ENCODE measurements at regions not wholly inside any gene's neighbourhood (a gene's known extent, or its start where the extent isn't known, plus 50 kb on each side); places are given as distances from the start of the nearest gene placed in this dataset.
"Not testable (repeated sequence)": the region's sequence is repeated elsewhere in the genome, so short reads cannot be mapped to it uniquely, and the experiment has no call there.

DNA sequence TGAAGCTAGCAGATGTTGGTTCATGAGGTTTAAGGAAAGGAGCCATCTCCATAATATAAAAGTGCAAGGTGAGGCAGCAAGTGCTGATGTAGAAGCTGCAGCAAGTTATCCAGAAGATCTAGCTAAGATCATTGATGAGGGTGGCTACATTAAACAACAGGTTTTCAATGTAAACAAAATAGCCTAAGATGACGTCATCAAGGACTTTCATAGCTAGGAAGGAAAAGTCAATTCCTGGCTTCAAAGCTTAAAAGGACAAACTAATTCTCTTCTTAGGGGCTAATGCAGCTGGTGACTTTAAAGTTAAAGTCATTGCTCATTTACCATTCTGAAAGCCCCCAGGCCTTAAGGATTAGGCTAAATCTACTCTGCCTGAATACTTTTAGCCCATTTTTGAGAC, 141.9 kb downstream of the MID1IP1 start:
- no peak for FAIRE-seq

- FAIRE-seq: no peak
Observed at GRCh38 chrX:38948046-38948445, 146.8 kb downstream of the MID1IP1 start.

- FAIRE-seq: no peak
Observed at GRCh38 chrX:38954520-38954919, 153.3 kb downstream of the MID1IP1 start.

GRCh38 chrX:38959736-38960135, 158.5 kb downstream of the MID1IP1 start:
- no peak for FAIRE-seq

GRCh38 chrX:38960137-38960536, 158.9 kb downstream of the MID1IP1 start:
- FAIRE-seq: no peak

- FAIRE-seq: peak; percentile 78
Observed at GRCh38 chrX:38961936-38962335, 160.7 kb downstream of the MID1IP1 start.

- not testable (repeated sequence) for FAIRE-seq
Observed at GRCh38 chrX:38963244-38963643, 162.0 kb downstream of the MID1IP1 start.

DNA sequence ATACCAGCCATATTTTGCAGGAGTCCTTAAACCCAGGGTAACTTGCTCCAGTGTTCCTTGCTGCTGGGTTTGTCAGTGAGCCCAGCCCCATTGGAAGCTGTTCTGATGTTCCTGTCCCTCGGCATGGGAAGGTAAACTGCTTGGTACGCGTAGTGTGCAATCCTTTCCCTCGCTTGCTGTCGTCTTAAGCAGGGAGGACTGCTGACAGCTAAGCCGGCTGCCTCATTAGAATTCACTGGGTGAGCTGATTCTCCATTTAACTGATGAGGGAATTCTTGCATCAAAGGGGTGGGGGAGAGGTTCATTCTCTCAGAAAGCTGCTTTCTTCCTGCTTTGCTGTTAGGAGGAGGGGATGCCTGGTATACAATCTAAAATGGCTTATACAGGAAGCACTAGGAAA, 164.6 kb downstream of the MID1IP1 start:
- no peak for FAIRE-seq

DNA sequence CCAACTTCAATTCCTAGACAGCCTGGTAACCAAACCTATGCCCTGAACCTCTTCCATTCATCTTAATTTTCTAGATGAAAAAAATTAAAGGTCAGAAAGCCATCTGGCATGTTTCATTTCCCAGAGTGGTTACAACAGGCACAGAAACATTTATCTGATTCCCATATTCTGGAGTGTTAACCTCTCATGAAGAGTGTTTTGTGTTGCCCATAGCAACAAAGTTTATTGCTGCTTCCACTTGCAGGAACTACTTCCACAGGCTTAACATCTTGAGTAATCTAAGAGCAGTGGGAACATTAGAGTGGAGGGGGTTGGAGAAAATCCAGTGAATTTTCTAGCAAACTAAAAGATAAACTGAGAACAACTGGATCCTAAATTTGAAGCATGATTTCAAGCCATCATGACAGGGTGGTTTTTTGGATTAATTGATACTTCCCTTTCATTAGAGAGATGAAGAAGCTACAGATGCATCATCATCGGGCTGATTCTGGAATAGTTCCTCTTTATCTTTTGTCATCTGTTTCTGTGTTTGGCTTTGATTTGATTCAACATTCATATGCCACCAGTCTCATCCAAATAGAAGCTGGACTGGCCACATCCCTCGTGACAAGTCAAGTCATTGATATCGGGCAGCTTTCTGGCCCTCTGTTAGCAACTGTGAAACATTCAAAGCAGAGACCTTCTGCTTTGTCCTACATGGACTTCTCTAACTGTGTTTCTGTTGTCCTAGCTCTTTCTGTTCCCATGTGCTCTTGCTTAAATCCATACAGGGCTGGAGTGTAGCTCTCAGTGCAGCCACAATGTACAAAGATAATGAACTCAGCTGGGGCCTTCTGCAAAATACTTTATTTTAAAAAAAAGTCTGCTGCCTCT, 167.3 kb downstream of the MID1IP1 start:
- FAIRE-seq: peak; percentile 85

GRCh38 chrX:38970074-38970473, 168.8 kb downstream of the MID1IP1 start:
- FAIRE-seq: no peak

DNA sequence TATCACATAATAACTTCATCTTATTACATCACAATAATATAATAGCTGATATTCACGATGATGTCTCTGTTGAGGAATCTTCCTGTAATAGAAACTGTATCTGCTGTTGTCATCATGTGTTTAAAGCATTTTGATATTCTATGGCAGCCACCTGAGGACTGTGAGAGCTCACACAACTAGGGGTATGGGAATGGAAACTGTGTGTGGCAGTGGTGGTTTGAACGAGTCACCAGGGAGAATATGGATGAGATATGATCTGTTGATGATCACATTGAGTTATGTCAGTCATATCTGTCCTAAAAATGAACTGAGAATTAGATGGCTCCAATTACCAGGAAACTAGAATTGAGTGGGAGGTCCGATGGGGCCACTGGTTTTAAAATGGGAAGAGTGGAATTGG, 169.6 kb downstream of the MID1IP1 start:
- no peak for FAIRE-seq

DNA sequence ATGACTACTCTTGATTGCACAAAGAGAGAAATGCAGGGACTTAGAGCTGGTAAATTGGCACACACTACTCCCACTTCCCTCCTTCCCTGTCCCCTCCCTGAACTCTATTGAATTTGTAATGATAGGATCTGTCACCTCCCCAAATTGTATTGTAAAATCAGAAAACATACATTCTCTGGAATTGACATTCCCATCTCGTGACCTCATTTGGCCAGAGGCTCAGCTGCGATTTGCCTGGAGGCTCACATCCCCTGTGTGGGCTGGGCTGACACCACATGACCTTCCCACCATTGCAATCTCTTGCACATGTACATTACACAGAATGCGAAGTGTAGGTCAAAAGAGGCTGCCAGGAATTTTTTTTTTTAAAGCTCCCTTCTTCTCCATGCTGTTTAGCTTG, 172.1 kb downstream of the MID1IP1 start:
- FAIRE-seq: no peak

DNA sequence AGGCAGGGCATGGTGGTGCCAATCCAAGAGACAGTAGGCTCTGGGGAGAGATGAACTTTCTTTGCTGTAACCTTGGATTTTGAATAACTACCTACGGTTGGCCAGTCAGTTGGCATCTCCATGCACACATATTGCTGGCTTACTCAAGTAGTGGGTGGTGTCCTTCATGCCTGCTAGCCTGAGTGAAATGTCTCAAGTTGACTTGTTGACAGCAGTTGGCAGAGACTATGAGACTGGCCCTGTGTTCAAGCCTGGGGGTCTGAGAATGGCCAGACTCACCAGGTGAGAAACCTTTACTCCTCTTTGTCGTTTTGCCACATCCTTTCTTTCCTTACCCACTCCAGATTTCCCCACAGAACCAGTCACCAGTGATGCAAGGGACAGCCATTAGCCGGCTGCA, 173.3 kb downstream of the MID1IP1 start:
- no peak for FAIRE-seq

DNA sequence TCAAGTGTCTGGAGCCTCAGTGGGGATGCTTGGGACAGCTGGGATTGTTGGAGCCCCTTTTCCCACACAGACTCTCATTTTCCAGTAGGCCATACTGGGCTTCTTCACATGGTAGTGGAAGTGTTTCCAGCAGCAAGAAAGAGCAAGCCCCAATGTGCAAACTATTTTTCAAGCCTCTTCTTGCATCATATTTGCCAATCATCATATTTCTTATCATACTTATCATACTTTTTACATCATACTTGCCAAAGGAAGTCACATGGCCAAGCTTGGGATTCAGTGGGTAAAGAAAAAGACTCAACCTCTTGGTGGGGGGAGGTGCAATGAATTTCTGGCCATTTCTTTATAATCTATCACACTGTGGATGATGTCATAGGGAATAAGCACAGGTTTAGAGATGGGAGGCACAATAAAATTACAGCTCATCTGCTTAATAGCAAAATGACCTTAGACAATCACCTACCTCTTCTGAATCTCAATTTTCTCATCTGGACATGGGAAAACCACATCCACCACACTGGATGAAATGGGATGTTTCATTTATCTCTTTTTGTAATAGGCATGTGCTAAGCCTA, 174.2 kb downstream of the MID1IP1 start:
- FAIRE-seq: peak; percentile 58

GRCh38 chrX:38982370-38982769, 181.1 kb downstream of the MID1IP1 start:
- FAIRE-seq: no peak

DNA sequence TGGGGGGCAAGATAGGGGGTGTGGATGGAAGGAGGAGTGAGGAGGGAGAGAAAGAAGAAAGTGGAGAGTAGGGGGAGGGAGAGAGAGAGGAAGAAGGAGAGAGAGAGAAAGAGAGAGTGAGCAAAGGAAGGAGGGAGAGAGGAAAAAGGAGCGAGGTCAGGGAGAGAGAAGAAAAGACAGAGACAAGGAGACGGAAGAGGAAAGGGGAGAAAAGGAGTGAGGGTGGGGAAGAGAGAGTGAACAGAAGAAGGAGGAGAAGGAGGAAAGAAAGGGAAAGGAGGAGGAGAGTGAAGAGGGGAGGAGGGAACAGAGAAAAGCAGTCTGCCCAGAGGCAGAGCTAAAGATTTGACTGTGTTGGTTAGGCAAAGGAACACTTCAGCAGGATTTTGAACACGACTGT, 181.6 kb downstream of the MID1IP1 start:
- no peak for FAIRE-seq

- peak; percentile 84 for FAIRE-seq
Observed at GRCh38 chrX:38985375-38985774, 184.1 kb downstream of the MID1IP1 start.

- no peak for FAIRE-seq
Observed at GRCh38 chrX:38985945-38986344, 184.7 kb downstream of the MID1IP1 start.

GRCh38 chrX:38986586-38986985, 185.3 kb downstream of the MID1IP1 start:
- FAIRE-seq: no peak

DNA sequence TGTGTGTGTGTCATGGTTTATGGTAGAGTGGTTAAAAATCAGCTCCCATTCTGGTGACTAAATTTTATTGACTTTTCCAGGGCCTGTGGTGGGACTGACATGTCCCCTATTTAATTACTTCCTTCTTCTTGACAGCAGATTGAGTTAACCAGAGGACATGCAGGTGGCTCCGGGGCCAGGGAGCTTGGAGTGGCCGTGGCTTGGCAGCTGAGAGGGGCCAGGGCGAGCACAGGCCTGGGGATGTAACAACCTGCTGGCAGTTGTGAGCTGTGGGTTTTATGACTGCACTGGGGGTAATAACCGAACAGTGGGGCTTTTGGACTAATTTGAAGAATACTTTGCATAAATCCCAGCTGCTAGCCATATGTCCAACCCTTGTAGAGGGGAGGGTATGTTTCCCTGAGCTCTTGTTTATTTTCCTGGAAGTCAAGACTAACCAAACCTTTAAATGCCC, 186.0 kb downstream of the MID1IP1 start:
- no peak for FAIRE-seq

DNA sequence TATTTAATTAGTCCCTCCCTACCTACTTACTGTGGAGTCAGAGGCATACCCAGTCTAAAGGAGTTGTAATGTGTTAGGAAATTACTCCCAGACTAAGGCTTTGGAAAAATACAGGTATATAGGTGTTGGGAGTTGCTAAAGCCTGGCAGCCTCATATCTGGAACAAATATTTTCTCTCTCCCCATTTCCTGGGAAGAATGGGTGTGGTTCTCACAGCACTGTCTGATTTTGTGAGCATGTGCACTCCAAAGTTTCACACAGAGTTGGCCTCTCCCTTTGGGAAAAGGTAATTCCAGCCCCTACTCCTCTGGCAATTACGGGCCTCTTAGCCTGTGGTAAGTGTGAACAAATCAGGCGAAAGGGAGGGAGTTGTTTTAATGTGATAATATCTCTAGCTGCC, 187.0 kb downstream of the MID1IP1 start:
- peak; percentile 60 for FAIRE-seq

DNA sequence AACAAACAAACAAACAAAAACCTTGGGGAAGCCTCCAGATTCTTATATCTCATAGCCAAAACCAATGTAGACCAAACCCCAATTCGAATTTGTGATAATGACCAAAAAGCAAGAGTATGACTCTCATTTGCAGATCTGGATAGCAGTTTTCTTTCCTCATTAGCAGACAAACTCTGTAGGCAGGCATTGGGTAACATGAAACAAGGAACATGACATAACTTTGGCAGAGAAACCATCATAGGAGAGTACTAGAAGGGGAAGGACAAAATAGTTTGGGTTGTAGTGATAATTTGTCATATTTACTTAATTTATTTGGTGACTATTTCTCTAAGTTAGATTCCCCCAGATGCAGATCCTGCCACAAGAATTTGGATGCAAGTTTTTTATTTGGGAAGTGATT, 187.8 kb downstream of the MID1IP1 start:
- FAIRE-seq: peak; percentile 21

DNA sequence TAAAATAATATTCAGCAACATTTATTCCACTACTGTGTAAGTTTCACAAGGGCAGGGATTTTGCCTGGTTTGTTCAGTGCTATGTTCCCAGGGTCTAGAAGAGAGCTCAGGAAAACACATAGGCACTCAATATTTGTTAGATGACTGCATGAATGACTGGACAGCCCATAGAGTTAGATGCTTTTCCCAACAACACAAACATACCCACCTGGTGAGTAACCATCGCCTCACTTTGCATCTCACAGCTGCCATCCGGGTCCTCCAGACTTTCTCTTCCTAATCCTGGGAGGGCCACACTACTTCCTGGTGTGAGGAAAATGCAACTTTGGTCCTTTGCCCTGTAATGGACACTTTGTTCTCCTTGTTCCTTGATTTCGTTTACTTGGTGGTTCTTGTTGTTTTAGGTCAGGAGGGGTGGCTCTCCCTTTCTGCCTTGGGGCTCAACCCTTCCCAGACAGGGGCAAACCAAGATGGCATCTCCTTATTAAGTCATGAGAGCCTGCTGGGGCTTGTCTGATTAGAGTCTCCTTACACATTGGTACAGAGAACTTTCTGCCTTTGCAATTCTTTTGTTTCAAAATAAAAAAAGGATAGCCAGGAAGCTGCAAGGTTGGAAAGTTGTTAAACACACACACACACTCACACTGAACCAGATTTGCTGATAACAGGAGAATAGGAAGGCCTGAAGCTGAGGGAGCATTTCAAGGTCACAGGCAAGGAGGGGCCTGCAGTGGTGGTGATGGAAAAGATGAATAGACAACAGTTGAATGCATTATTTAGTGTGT, 190.6 kb downstream of the MID1IP1 start:
- FAIRE-seq: no peak
